ENCODE measurements at regions not wholly inside any gene's neighbourhood (a gene's known extent, or its start where the extent isn't known, plus 50 kb on each side); places are given as distances from the start of the nearest gene placed in this dataset.

DNA sequence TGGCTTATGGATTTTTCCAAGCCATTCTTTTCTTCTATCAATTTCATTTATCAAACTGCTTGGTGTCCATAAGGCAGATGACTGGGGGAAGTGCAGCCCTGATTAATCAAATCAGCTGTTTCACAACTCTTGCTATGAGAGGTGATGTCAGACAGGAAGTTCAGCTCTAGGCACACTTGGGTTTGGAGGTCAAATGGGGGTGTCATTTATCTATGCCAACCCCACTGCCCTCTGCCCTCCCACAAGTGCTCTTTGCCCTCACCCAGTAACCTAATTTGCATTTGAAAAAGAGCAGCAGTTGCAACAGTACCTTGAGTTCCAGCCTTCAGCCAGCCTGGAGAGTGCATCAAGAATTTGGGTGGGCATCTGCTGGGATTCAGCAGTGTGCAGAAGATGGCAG lies 431.3 kb upstream of the SPRED2 start:
- FAIRE-seq = no peak
- H3K4me1 ChIP-seq (ENCODE audit: insufficient read depth, low read length) = no peaks in the 10 kb centered on the region
- intact Hi-C loops (cut with micrococcal nuclease; ENCODE audit: unreplicated experiment) = no loop called here
- no peak overlapping the region for H3K9ac ChIP-seq (ENCODE audit: insufficient read depth, low read depth, low read length)
- BruUV-seq (replicated peaks) = no TSS peak
- no peak overlapping the region for H3K27ac ChIP-seq (ENCODE audit: extremely low read length, insufficient read depth, low read length)
- TF ChIP-seq NFKB2 (CRISPR knock-in tag; IDR thresholded peaks at IDR 0.05; ENCODE audit: borderline replicate concordance) (no peak), FOSL2 (CRISPR knock-in tag; IDR thresholded peaks at IDR 0.05) (no peak), ZNF674 (CRISPR knock-in tag; IDR thresholded peaks at IDR 0.05; ENCODE audit: low read depth) (no peak), SMAD1 (CRISPR knock-in tag; IDR thresholded peaks at IDR 0.05; ENCODE audit: borderline replicate concordance, low read depth) (no peak), JDP2 (CRISPR knock-in tag; IDR thresholded peaks at IDR 0.05; ENCODE audit: borderline replicate concordance) (no peak), ZNF83 (CRISPR knock-in tag; IDR thresholded peaks at IDR 0.05; ENCODE audit: borderline replicate concordance) (no peak), ZBTB7A (CRISPR knock-in tag; IDR thresholded peaks at IDR 0.05) (no peak), ESRRA (CRISPR knock-in tag; IDR thresholded peaks at IDR 0.05; ENCODE audit: low read depth) (no peak), ZNF343 (CRISPR knock-in tag; IDR thresholded peaks at IDR 0.05) (no peak), HHEX (CRISPR knock-in tag; IDR thresholded peaks at IDR 0.05) (no peak), NR2F1 (CRISPR knock-in tag; IDR thresholded peaks at IDR 0.05) (no peak), HOXA7 (CRISPR knock-in tag; IDR thresholded peaks at IDR 0.05) (no peak), GTF3A (CRISPR knock-in tag; conservative IDR thresholded peaks at IDR 0.05) (no peak), FLYWCH1 (CRISPR knock-in tag; IDR thresholded peaks at IDR 0.05) (no peak), MEF2D (CRISPR knock-in tag; IDR thresholded peaks at IDR 0.05) (no peak), ZNF180 (CRISPR knock-in tag; IDR thresholded peaks at IDR 0.05; ENCODE audit: borderline replicate concordance, low read depth) (no peak), CBX2 (IDR thresholded peaks at IDR 0.05; ENCODE audit: low read depth, low read length) (no peak), CBX2 (CRISPR knock-in tag; IDR thresholded peaks at IDR 0.05; ENCODE audit: low read depth) (no peak)
- TF ChIP-seq, protein P1, sequence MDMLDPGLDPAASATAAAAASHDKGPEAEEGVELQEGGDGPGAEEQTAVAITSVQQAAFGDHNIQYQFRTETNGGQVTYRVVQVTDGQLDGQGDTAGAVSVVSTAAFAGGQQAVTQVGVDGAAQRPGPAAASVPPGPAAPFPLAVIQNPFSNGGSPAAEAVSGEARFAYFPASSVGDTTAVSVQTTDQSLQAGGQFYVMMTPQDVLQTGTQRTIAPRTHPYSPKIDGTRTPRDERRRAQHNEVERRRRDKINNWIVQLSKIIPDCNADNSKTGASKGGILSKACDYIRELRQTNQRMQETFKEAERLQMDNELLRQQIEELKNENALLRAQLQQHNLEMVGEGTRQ (IDR thresholded peaks at IDR 0.05; ENCODE audit: low read depth, low read length) = no peak
- TF ChIP-seq, protein P1 (CRISPR knock-in tag; IDR thresholded peaks at IDR 0.05; ENCODE audit: borderline replicate concordance) = no peak
- TF ChIP-seq, protein P2, sequence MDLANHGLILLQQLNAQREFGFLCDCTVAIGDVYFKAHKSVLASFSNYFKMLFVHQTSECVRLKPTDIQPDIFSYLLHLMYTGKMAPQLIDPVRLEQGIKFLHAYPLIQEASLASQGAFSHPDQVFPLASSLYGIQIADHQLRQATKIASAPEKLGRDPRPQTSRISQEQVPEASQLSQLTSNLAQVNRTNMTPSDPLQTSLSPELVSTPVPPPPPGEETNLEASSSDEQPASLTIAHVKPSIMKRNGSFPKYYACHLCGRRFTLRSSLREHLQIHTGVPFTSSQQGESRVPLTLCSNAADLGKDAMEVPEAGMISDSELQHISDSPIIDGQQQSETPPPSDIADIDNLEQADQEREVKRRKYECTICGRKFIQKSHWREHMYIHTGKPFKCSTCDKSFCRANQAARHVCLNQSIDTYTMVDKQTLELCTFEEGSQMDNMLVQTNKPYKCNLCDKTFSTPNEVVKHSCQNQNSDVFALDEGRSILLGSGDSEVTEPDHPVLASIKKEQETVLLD (CRISPR knock-in tag; IDR thresholded peaks at IDR 0.05; ENCODE audit: low read depth) = no peak
- in situ Hi-C loops (cut with HindIII; ENCODE audit: extremely low pct_ligation_motif_present, low pct_unique_long_range_greater_than_20kb) = no loop called here
- ChIA-PET POLR2A (no interaction called here), CTCF (ENCODE audit: low intra/inter-chr PET ratio, low total read pairs) (no interaction called here)
- DNase-seq (ENCODE audit: low spot score) = no peak
- no peak for ATAC-seq
- H3K27me3 ChIP-seq (ENCODE audit: control insufficient read depth in 1 of 2, insufficient read depth in 2 of 2, low read length in 2 of 2) = peaks cover 0 to 5% of the 10 kb centered on the region in 2 experiments; a peak in 2 of 5 replicates
- no peaks in the 10 kb centered on the region for H3K79me2 ChIP-seq (ENCODE audit: insufficient read depth, low read length)
- no peaks in the 10 kb centered on the region for H3K9me3 ChIP-seq (ENCODE audit: low read length)
- H3K4me3 ChIP-seq (replicated peaks in 1 of 3; ENCODE audit: insufficient read depth in 1 of 3, low read depth in 2 of 3, low read length in 3 of 3) = no peak overlapping the region
- H3K36me3 ChIP-seq (replicated peaks in 1 of 2; ENCODE audit: control insufficient read depth in 1 of 2, insufficient read depth in 2 of 2, low read length in 2 of 2) = no peaks in the 10 kb centered on the region
- no peaks in the 10 kb centered on the region for H4K20me1 ChIP-seq (ENCODE audit: insufficient read depth, low read length)
- H2AFZ ChIP-seq (ENCODE audit: low read length) = no peak overlapping the region
- no peak overlapping the region for H3K4me2 ChIP-seq (ENCODE audit: low read depth, low read length)
